UCSD-AML1 (cell line): ENCODE measurements at regions not wholly inside any gene's neighbourhood (a gene's known extent, or its start where the extent isn't known, plus 50 kb on each side); places are given as distances from the start of the nearest gene placed in this dataset.
"Not testable (repeated sequence)": the region's sequence is repeated elsewhere in the genome, so short reads cannot be mapped to it uniquely, and the experiment has no call there.

Experiments
- DNase-seq: peaks from one replicate; lab custom pipeline; 2025; ENCODE audit not compliant: unreplicated experiment; lab: John Stamatoyannopoulos, UW

DNA sequence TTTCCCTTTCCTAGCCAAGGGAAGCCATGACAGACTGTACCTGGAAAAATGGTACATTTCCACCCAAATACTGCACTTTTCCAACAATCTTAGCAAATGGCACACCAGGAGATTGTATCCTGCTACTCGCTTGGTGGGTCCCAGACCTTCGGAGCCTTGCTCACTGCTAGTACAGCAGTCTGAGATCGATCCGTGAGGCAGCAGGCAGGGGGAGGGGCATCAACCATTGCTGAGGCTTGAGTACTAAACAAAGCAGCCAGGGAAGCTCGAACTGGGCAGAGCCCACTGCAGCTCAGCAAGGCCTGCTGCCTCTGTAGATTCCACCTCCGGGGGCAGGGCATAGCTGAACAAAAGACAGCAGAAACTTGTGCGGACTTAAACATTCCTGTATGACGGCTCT is 218.8 kb downstream of the LRIG3 start:
- DNase-seq = no peak

DNA sequence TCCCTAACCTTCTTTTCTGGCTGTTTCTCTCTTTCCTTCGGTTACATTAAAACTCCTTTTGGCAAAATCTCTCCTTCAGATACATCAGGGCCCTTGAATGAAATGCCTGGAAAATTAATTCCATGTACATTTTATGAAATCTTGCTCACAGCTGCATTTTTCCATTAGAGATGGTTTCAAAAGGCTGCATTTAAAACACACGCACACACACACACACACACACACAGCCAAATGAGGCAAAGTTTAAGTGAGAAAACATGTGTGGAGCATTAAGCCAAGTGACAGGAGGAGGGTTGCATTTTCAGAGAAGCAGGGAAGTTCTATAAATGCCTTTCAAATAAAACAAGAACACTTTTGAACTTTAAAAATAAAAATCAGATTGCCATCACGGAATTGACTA is 216.4 kb downstream of the LRIG3 start:
- no peak for DNase-seq

DNA sequence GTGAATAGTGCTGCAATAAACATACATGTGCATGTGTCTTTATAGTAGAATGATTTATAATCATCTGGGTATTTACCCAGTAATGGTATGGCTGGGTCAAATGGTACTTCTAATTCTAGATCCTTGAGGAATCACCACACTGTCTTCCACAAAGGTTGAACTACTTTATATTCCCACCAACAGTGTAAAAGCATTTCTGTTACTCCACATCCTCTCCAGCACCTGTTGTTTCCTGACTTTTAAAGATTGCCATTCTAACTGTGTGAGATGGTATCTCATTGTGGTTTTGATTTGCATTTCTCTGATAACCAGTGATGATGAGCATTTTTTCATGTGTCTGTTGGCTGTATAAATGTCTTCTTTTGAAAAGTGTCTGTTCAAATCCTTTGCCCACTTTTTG is 215.5 kb downstream of the LRIG3 start:
- not testable (repeated sequence) for DNase-seq

DNA sequence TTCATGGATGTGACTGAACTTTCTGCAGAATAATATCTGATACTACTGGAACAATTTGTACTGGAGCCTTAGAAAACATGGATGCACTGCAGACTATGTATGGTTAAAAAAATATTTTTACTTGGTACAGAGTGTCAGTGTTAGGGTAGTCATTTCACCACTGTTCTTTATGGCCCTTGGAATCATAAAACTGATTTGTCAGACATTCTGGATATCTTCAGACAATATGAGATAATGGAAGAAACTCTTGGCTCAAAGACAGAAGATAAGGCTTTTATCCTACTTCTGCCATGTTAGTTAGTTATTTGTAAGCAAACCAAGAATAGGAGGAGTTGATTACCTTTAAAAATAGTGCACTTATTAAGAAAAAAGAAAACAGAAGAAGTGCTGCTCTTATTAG is 209.4 kb downstream of the LRIG3 start:
- DNase-seq = no peak

DNA sequence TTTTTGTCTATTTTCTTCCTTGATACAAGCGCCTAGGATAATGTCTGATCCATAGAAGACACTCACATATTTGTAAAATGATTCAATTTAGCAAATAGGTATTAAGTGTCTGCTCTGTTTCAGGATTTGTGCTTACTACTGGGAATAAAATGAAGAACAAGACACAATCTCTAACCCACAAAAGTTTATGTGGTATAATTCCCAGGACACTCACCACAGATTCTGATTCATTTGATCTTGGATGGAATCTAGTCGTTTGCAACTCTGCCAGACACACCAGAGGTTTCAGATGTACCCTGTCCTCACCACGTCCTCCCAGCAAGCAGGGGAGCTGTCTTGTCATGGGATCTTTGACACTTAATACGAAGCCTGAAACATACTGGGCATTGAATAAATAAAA is 208.3 kb downstream of the LRIG3 start:
- no peak for DNase-seq

DNA sequence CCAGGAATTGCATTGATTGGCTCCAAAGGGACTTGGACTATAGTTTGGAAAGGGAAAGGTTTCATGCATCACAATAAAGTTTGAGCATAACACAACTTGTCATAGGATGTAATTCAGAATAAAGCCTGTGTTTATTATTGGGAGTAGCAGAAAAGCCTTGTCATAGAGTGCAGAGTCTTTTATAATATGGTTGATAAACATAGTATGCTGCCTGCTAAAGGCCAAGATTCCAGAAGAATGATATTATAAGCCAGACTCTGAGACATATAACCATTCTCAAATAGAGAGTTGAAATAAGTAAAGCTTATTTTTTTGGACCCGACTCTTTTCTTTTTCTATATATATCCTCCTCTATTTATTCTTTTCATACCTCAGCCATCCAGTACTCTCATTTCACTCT is 207.3 kb downstream of the LRIG3 start:
- DNase-seq = no peak

DNA sequence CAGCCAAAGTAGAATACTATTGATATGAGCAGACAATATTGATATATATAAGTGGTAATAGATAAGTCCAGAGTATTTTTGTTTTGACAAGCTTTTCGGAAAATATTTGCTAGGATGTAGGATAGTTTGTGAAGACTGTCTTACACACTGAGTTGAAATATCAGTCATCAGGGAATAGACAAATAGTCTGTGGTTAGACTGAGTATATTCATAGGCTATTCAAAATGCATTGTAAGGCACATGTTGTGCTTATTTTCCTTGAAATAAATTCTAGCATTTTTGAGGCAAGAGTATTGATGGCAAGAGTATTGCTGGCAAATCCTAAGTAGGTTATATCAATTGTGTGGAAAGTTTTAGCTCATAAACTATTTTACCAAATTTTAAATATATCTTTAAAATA is 201.1 kb downstream of the LRIG3 start:
- DNase-seq = no peak

DNA sequence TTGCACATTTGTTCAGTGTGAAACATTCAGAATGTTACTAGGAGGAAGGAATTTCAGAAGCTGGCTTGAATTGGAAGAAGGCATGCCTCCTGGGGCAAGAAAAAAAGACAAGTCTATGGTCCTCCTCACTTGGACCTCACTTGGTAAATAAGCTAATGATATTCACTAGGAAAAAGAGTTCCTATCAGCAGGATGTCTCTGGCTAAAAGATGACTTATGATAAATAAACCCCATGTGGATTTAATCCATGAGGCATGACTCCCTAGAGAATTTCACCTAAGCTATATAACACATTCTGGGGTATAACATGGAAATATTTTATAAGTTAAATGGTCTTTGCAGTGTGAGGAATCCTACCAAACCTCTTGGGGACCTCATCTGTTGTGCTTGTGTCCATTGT is 199.9 kb downstream of the LRIG3 start:
- DNase-seq = no peak

DNA sequence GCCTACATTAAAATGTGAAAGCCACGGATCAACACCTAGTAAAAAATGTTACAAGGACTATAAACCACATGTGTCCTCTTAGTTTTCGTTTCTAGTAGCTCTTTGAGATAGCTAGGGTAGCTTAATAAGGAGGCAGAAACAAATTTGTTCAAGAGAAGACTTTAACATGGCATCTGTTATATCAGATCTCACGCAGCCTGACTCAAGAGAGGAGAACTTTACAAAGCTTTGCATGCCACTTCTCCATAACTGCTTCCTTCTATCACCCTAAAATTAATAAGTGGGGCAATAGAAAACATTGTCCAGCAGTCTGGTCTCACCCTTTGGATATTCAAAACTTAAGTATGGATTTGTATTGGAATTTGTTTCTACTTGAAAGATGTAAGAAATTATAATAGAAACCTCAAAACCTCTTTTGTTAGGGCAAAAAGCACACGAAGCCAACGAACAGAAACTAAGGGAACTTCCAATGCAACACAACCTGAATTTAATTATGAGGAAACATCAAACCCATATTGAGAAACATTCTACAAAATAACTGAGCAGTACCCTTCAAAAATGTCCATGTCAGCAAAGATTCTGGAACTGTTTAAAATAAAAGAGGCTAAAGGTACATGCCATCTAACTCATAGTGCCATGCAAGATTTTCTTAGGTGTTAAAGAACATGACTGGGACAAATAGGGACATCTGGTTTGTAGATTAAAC is 194.8 kb downstream of the LRIG3 start:
- DNase-seq = no peak

DNA sequence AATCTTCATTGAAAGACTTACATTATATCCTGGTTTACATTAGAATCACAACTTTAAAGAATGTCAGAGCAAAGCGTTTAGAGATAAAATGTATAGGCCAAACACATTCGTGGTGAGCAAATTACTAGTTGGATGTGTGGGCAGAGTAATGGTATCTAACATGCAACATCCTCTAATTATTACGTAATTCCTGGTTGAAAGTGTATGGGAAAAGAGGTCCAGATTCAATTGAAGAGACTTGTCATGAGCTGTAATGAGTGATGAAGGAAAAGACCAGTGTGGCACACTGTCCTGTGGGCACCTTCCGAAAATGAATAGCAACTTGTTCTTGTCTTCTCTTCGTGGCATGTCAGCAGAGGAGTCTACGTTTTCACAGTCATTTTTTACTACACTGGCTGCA is 192.8 kb downstream of the LRIG3 start:
- no peak for DNase-seq

DNA sequence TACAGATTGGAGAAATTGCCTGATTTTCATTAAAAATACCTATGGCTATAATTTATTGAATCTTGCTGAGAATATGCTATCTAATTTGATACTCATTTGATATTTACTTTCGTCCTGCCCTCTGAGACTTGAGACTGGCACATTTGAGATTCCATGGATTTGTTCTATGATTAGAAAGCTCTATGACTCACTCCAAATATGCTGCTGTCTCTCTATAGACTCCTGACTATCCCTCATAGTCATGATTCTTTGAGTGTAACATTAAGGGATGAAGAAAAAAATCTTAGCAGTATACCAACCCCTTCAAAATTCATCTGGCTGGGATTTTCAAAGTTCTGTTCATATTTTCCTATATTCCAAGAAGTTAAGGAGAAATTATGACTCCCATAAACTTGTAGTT is 191.9 kb downstream of the LRIG3 start:
- no peak for DNase-seq

DNA sequence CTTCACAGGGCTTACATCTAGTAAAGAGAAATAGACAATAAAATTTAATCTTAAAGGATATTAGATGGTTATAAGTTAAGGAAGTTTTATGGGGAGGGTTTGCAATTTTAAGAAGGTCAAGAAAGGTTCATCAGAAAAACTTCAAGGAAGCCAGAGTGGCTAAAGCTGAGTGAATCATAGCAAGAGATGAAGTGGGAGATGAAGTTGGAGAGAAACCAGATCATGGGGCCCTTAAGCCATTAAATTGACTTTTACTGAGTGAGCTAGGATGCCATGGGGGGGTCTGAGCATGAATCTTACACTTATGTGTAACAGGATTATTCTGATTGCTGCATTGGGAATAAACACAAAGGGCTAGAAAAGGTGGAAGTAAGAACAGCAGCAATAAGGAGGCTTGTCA is 189.2 kb downstream of the LRIG3 start:
- no peak for DNase-seq

DNA sequence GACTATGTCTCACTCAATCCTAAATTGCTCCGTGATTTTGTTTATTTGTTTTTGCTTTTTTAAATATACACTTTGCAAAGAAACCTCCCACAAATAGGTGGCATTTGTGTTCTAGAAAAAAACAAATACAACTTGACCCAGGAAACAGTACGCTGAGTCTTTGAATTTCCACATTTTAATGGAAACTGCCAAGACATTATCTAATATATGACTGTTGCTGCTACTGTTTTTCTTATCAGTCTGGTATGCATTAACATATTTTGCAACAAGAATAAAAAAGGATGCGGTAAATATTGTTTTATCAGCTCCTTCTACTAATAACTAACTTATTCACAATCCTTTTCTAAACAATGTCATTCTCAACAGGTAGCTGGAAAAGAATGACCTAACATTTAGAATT is 187.4 kb downstream of the LRIG3 start:
- no peak for DNase-seq

DNA sequence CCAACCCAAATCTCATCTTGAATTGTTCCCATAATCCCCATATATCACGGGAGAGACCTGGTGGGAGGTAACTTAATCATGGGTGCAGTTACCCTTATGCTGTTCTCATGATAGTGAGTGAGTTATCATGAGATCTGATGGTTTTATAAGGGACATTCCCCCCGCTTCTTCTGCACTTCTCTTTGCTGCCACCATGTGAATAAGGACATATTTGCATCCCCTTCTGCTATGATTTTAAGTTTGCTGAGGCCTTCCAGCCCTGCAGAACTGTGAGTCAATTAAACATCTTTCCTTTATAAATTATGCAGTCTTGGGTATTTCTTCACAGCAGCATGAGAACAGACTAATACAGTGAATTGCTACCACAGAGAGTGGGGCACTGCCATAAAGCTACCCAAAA is 179.1 kb downstream of the LRIG3 start:
- no peak for DNase-seq

DNA sequence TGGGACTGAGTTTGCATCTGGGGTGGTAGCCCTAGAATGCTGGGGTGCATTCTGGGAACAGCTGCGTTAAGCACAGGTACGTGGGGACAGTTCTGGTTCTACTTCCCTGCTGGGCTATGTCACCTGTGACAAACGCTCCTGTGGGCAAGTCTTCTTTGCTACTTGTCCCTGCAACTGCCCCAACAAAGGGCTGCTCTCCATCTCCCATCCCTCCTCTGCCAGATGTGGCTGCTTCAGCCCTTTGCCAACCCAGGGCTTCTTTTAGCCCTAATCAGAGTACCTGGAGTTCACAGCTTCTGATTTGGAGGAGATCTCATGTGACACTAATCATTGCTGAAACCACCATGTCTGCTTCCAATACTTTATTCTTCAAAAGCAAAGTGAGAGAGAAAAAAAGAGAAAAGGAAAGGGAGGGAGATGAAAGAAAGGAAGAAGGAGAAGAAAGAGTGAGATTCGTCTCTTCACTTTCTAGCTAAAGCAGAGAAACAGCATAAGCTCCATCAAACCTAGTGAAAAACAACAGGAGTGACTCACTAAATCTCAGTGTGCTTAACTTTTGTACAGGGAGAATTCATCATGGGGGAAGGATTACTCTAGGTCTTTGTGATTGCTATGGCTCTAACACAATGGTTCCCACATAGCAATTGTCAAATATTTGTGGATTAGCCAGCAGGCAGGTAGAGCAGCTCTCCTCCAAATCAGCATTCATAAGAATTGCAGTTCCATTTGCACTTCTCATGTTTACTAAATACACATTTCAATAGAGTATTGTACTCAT is 174.8 kb downstream of the LRIG3 start:
- no peak for DNase-seq

DNA sequence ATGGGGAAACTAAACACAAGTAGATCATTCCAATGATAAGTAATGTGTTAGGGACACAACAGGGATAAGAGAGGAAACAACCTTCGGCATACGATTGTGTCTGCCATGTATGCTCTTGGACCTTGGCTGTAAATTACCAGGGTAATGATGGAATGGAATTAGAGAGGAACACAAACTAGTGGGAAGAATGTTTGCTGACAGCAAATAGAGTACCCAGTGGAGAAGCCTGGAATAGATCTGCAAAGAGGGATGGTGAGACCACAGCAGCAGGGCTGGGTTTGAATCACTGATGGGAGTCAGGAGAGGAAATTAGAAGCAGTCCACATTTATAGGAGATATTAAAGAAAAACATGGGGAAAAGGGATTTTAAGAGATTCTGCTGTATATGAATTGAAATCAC is 172.8 kb downstream of the LRIG3 start:
- DNase-seq = no peak

DNA sequence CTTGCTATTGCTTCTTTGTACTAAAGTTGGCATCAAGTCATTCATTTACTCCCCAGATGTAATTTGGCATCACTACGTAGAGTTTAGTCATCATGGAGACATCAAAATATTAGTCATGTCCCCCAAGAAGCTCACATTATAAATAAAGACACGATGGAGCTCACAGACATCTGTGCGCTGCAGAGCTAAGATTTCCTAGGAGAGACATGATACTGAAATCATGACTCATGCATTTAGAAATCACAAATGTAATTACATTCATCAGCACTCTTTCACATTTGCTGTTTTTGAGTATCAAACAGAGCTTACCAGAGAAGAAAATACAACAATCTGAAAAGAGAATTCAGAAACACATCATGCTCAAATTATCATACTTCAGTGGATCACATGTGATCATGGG is 169.8 kb downstream of the LRIG3 start:
- no peak for DNase-seq

DNA sequence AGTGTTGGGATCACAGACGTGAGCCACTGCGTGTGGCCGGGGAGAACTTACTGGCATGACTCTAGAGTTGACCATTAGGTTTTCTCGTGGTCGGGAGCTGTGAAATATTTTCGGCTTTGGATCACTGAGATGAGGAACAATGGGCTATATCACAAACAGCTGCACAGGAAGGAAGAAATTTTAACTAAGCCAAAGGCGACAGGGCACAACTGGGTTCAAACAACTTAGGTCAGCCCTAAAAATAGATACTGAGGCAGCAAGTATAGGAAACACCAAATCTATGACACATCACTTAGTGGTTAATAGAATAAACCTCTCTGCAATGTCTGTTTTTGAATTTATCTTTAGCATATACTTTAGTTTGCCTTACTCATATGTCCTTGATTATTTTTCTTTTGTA is 162.9 kb downstream of the LRIG3 start:
- no peak for DNase-seq

DNA sequence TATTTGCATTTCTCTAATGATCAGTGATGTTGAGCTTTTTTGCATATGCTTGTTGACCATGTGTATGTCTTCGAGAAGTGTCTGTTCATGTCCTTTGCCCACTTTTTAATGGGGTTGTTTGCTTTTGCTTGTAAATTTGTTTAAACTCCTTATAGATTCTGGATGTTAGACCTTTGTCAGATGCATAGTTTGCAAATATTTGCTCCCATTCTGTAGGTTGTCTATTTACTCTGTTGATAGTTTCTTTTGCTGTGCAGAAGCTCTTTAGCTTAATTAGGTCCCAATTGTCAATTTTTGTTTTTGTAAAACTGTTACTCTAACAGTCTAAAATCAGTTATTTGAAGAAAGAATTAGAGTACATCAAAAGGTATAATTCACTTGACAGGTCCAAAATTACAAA is 160.6 kb downstream of the LRIG3 start:
- DNase-seq = not testable (repeated sequence)

DNA sequence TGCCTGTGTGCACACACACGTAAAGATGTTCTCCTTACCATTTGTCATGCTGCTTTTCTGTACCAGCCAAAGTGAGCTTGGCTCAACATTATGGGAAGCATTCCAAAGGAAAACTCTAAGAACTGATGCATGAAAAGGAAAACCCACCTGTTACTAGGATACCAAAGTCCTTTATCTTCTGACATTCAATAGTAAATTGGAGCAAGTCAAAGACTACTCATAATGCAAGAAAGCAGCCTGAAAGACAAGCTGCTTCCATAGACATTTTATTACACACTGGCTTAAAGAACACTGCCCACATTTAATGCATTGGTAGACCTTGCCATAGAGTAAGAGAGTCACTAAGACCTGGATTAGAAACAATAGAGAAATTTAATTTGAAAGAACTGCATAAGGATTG is 159.0 kb downstream of the LRIG3 start:
- no peak for DNase-seq

DNA sequence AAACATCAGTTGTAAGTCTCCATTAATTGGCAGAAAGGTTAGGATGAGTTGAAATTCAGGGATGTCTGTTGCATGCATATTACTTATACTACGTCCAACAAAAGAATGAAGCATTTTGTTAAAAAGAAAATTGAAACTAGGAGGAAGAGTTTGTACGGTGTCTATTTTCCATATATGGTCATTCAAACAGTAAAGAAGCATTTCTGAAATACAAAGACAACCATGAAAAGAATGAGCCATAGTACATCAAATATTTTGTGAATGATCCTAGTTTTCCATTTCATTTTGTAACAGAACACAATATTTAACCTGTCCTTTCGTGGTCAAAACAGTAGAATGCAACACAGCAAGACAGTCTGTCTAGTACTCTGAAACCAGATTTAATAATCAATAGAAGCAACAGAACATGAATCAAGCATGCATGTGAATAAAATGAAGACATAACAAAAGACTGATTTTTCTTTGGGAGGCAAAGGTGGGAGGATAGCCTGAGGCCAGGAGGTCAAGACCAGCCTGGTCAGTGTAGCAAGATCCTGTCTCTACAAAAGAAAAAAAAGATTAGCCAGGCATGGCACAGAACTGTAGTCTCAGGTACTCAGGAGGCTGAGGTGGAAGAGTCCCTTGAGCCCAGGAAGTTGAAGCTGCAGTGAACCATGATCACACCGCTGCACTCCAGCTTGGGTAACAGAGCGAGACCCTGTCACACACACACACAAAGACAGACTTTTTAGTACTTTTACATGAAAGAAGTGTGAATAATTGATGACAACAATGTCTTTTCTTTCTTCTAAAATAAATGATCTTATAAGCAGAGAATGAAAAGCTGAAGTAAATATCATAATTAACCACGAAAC is 156.0 kb downstream of the LRIG3 start:
- no peak for DNase-seq

DNA sequence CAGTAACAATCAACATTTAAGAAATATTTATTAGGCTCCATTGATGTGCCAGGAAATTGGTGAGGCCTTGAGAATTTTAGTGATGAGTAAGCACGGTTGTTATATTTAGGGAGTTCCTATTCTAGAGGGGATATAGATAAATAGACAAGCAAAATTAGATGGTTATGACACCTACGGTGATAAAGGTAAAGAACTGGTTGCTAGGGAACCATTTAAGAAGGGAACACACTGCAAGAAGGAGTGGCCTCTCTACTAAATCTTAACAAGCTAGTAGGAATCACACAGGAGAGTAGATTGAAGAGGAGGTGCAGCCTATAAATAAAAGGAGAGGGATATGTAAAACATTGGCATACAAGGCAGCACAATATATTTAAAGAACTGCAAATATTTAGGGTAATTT is 155.2 kb downstream of the LRIG3 start:
- no peak for DNase-seq
